Right renal pelvis (tissue), 4 donors: ENCODE measurements at regions not wholly inside any gene's neighbourhood (a gene's known extent, or its start where the extent isn't known, plus 50 kb on each side); places are given as distances from the start of the nearest gene placed in this dataset.

Experiments
- DNase-seq, 4 donors: peaks; one replicate each; pipeline ENCODE4 v3.0.0-alpha.2; 2013; ENCODE audit warnings: low read depth in 4 of 4, low spot score in 3 of 4, missing footprints in 1 of 4

DNA sequence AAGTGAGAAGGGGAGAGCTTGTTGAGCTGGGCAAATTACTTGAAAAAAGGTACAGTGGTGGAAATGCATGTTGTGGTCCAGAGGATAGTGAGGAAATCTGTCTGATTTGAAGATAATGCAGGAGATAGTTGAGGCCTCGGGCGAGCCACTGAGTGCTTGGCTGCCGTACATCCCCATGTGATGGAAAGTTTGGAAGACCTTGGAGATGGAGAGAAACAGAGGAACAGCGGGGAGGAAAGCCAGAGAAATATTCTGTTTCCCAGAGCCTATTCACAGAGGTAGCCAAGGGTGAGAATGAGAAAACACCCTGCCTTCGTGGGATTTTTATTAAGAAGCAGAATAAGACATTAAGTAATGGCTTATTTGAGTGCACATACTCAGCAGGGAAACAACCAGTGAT, 498.2 kb downstream of the BCL11B start:
- no peak for DNase-seq

DNA sequence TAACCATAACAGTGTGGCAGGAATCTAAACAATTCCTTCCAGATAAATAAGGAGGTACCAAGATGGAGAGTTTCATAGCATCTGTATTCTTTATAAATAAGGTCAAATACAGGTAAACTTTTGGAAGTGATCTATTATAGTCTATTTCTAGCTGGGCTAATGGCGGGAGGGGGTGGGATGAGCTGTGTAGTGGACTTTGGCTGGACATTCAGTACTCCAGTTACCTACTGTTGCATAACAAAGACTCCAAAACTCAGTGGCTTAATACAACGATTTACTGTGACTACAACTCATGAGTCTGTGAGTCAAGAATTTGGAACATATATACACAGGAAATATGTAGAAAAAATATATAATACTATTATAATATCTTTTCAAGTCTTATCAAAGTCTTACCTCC, 496.1 kb downstream of the BCL11B start:
- DNase-seq, result no peak

GRCh38 chr14:98782062-98782461, 489.9 kb downstream of the BCL11B start:
- DNase-seq, result no peak

DNA sequence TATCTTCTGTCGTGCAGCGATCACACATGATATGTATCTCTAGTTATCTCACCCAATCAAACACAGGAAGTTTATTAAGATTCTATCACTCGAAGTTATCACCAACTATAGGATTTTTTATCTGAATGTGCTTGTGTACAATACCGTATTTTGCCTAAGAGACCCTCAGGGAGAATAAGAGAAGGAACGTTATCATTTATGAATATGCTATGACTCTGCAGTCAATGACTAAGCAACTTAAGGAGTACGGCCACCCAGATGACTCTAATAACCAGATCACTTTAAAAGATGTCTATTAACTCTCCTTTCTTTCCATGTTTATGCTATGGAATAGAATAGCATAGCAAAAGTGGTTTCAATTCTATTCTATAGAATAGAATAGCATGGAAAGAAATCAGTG, 486.4 kb downstream of the BCL11B start:
- no peak for DNase-seq

- no peak for DNase-seq
Observed at GRCh38 chr14:98786456-98786855, 485.5 kb downstream of the BCL11B start.

DNA sequence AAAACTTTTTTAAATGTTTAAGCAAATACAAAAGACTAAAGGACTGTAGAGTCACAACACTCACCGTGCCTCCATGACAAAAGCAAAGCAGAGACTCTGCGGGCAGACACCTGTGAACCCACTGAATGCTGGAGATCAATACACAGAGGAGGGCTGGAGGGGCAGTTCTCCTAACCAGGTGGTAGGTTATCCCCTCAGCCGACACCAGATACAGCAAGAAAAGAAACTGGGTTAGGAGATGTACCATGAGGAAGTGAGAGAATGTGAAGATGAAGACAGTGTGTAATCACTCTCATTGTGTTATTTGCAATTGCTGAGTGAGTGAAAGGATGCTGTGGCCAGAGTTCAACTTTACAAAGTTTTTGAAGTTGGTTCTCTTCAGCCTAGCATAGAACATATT, 480.3 kb downstream of the BCL11B start:
- no peak for DNase-seq

DNA sequence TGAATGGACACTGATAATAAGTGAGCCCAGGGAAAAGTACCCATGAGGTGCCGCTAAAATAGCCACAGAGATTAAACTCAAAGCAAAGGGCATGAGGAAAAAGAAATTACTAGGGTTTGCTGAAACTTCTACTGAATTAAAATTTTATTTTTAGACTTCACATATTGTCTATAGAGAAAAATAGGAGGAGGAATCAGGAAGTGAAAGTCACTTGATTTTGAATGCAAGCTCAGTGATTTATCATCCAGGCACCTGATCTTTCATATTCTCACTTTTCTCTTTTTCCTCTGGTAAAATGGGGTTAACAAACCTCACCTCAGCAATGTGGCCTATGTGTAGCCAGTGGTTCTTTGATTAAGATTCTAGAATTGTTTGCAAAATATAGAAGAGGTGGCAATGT, 479.8 kb downstream of the BCL11B start:
- no peak for DNase-seq

GRCh38 chr14:98798099-98798498, 473.9 kb downstream of the BCL11B start:
- no peak for DNase-seq

DNA sequence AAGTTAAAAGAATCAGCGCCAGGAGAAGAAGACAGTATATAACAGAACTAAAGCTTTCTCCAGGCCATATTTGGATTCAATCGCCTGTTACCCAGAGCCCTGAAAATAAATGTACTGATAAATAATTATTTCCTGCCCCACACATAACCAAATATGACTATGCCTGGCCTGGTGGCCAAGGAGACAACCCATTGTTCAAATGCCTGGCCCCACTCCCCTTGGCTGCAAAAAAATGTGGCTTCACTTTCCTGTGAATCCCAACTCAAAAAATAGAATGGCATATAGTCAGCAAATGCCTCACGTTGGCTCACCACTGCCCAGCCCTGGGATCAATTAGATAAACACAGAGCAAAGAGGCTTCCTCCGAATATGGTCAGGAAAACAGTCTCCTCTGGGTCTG, 472.1 kb downstream of the BCL11B start:
- DNase-seq, result no peak

- no peak for DNase-seq
Observed at GRCh38 chr14:98802044-98802443, 470.0 kb downstream of the BCL11B start.

- no peak for DNase-seq
Observed at GRCh38 chr14:98803196-98803595, 468.8 kb downstream of the BCL11B start.

GRCh38 chr14:98808494-98809407, 463.2 kb downstream of the BCL11B start:
- DNase-seq, result no peak

DNA sequence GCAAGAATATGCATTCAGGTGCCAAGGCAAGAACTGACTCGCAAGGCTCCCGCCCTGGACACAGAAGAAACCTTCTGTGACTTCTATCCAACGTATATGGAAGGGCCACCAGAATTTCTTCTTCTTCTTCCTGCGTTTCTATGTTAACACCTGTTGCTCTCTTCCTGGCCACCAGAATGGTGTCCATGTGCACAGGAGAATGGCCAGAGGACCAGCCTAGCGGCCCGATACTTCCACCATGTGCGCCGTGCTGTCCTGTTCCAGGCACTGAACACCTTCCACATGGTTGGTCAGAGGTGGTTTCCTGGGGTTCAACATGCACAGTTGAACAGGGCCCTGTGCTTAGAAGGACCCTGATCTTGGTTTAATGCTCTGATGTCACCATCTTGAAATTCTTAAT, 455.8 kb downstream of the BCL11B start:
- no peak for DNase-seq

- no peak for DNase-seq
Observed at GRCh38 chr14:98816720-98817119, 455.3 kb downstream of the BCL11B start.

DNA sequence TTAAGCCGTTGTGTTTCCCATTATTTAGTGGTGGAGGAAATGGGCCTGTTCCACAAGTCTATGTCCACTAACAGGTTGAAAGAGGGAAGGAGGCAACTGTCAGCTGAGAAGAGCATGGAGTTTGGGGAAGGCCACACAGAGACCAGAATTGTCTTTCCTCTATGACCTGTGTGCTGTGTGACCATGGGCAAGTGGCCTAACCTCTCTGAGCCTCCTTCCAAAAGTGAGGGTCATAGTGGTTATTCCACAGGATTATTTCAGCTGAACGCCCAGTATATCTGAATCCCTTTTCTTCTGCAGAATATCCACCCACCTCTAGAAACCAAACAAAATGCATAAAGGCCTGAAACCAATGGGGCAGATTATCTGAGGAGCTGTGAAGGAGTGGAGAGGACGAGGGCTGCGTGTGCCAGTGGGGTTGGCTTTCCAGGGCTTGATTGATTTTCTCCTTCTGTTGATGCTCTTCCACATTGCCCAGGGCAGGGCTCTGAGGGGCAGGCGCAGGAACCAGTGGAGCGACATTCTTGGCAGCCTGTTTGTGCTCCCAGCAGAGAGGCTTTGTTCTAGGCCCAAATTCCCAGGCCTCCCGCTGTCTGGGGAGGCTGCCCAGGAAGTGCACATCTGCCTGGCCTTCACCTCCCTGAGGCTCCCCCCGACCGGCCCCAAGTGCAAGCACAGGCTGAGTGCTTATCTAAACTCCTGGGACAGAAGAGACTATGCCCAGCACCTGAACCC, 452.7 kb downstream of the BCL11B start:
- DNase-seq, result peak in 1 of 4 donors; percentile 13

DNA sequence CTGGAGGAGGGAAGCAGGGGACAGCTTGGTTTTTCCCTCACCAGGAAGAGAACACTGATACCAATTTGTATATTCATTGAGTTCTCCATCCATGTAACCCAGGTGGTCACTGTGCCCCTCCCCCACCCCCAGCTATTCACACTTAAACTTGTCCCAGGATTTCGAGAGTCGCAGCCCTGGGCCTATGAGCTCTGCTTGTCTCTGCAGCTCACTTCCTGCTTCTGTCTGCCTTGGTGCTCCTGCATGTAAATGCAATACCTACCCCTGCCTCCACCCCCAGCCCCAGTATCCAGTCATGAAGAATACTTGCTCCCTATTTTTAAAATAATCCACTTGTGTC, 452.2 kb downstream of the BCL11B start:
- no peak for DNase-seq

- DNase-seq, result no peak
Observed at GRCh38 chr14:98822917-98823316, 449.1 kb downstream of the BCL11B start.

- no peak for DNase-seq
Observed at GRCh38 chr14:98826618-98827017, 445.4 kb downstream of the BCL11B start.

DNA sequence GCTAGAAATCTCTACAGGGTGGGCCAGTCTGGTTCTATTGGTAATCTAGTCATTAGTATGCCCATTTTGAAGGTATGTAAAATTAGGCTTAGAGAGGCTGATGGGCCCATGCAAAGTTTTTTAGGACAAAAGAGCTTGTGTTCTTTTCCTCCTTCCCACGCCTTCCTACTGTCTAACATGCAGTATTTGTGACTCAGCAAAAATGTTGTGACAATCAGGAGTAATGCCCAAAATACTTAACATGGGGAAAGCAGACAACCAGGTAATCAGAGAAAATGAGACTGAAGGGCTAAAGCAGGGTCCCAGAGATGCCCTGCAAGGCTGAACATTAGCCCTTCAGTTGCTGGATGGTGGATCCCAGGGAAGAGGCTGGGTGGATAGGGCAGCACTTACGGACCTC, 437.9 kb downstream of the BCL11B start:
- DNase-seq, result no peak

DNA sequence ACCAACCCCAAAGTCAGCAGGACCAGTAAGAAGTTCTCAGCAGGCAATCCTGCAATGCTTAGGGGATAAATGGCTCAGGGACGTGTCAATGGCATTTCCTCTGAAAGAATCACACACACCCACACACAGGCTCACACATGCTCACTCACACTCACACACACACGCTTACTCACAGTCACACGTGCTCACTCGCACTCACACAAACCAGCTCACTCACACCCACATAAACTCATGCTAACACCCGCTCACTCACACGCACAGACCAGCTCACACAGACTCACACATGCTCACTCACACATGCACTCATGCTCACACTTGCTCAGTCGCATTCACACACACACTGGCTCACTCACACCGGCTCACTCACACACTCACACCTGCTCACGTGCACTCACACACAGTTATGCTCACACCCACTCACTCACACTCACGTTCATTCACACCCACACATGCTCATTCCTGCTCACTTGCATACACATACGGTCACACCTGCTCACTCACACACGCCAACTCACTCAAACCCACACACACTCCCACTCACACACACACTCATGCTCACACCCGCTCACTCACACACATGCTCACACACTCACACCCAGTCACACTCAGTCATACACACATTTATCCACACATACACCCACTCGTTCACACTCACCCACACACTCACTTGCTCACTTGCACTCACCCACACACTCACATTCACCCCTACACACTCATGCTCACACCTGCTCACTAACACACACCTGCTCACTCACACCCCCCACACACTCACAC, 436.8 kb downstream of the BCL11B start:
- DNase-seq, result no peak

GRCh38 chr14:98835825-98836100, 436.2 kb downstream of the BCL11B start:
- no peak for DNase-seq

DNA sequence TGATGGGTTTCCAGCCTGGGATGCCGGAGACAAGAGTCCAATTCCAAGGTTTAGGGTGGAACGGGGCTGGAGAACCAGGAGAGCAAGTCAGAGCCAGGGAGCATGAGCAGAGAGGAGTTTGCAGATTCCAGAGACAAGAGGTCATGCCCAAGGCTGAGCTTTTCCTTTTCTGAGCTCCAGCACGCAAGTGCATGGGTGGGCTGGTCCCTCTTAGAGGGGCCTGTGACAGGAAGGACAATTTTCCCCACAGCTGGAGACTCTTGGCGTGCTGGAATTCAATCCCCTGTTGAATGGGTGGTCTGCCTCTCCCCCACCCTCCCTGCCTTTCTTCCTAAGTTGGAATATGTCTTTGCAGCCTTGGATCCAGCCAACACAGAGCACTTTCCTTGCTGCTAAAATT, 431.9 kb downstream of the BCL11B start:
- DNase-seq, result no peak
